ENCODE measurements at regions not wholly inside any gene's neighbourhood (a gene's known extent, or its start where the extent isn't known, plus 50 kb on each side); places are given as distances from the start of the nearest gene placed in this dataset.

DNA sequence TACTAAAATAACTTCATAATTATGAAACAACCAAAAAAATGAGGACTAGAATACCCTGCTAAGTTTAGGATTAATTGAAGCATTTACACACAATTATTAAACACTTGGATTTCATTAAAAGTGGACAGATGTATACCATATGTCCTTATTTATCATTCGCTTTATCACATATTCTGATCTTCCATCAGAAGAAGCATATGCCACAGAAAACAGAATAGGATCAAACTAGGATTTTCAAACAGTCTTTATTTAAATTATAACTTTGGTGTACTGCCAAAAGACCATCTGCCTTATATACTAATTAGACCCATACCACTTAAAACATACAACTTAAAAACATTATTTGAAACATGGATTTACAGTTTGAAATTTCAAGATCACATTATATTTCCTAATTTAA, 727.1 kb upstream of the KLHL1 start:
- Histone ChIP-seq H3K9me3 (ENCODE audit: control insufficient read depth, insufficient read depth, low read depth, low read length) (no peaks in the 10 kb centered on the region), H3K36me3 (ENCODE audit: control insufficient read depth in 2 of 2, insufficient read depth in 1 of 2, low read length in 2 of 2) (no peaks in the 10 kb centered on the region), H3K4me3 (ENCODE audit: low read depth, low read length) (no peak overlapping the region), H3K4me1 (ENCODE audit: control insufficient read depth, insufficient read depth, low read length) (no peaks in the 10 kb centered on the region), H3K27ac (ENCODE audit: extremely low read depth, low read depth, low read length) (no peak overlapping the region)
- ChIA-PET POLR2A (no interaction called here), CTCF (interaction anchor here (0.6 kb wide), 1 partner anchor 23 kb away, joined by 3 read pairs; no protein-coding TSS in a partner anchor)
- no peak for TF ChIP-seq ZNF214 (tag by site-specific recombination; IDR thresholded peaks at IDR 0.05; ENCODE audit: borderline replicate concordance)
- no peak for TF ChIP-seq ZNF660 (tag by site-specific recombination; IDR thresholded peaks at IDR 0.05)
- no peak for TF ChIP-seq ZNF324 (tag by site-specific recombination; IDR thresholded peaks at IDR 0.05)
- TF ChIP-seq ZNF223 (tag by site-specific recombination; IDR thresholded peaks at IDR 0.05) = no peak
- no peak for TF ChIP-seq ZNF184 (tag by site-specific recombination; IDR thresholded peaks at IDR 0.05)
- TF ChIP-seq FEZF1 (tag by site-specific recombination; IDR thresholded peaks at IDR 0.05) = no peak
- TF ChIP-seq, protein P1, sequence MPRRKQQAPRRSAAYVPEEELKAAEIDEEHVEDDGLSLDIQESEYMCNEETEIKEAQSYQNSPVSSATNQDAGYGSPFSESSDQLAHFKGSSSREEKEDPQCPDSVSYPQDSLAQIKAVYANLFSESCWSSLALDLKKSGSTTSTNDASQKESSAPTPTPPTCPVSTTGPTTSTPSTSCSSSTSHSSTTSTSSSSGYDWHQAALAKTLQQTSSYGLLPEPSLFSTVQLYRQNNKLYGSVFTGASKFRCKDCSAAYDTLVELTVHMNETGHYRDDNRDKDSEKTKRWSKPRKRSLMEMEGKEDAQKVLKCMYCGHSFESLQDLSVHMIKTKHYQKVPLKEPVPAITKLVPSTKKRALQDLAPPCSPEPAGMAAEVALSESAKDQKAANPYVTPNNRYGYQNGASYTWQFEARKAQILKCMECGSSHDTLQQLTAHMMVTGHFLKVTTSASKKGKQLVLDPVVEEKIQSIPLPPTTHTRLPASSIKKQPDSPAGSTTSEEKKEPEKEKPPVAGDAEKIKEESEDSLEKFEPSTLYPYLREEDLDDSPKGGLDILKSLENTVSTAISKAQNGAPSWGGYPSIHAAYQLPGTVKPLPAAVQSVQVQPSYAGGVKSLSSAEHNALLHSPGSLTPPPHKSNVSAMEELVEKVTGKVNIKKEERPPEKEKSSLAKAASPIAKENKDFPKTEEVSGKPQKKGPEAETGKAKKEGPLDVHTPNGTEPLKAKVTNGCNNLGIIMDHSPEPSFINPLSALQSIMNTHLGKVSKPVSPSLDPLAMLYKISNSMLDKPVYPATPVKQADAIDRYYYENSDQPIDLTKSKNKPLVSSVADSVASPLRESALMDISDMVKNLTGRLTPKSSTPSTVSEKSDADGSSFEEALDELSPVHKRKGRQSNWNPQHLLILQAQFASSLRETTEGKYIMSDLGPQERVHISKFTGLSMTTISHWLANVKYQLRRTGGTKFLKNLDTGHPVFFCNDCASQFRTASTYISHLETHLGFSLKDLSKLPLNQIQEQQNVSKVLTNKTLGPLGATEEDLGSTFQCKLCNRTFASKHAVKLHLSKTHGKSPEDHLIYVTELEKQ (tag by site-specific recombination; IDR thresholded peaks at IDR 0.05; ENCODE audit: borderline replicate concordance) = no peak
- TF ChIP-seq, protein P2, sequence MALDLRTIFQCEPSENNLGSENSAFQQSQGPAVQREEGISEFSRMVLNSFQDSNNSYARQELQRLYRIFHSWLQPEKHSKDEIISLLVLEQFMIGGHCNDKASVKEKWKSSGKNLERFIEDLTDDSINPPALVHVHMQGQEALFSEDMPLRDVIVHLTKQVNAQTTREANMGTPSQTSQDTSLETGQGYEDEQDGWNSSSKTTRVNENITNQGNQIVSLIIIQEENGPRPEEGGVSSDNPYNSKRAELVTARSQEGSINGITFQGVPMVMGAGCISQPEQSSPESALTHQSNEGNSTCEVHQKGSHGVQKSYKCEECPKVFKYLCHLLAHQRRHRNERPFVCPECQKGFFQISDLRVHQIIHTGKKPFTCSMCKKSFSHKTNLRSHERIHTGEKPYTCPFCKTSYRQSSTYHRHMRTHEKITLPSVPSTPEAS (tag by site-specific recombination; IDR thresholded peaks at IDR 0.05) = no peak
- no peak for TF ChIP-seq ZNF138 (tag by site-specific recombination; IDR thresholded peaks at IDR 0.05; ENCODE audit: borderline replicate concordance)
- TF ChIP-seq, protein P3, sequence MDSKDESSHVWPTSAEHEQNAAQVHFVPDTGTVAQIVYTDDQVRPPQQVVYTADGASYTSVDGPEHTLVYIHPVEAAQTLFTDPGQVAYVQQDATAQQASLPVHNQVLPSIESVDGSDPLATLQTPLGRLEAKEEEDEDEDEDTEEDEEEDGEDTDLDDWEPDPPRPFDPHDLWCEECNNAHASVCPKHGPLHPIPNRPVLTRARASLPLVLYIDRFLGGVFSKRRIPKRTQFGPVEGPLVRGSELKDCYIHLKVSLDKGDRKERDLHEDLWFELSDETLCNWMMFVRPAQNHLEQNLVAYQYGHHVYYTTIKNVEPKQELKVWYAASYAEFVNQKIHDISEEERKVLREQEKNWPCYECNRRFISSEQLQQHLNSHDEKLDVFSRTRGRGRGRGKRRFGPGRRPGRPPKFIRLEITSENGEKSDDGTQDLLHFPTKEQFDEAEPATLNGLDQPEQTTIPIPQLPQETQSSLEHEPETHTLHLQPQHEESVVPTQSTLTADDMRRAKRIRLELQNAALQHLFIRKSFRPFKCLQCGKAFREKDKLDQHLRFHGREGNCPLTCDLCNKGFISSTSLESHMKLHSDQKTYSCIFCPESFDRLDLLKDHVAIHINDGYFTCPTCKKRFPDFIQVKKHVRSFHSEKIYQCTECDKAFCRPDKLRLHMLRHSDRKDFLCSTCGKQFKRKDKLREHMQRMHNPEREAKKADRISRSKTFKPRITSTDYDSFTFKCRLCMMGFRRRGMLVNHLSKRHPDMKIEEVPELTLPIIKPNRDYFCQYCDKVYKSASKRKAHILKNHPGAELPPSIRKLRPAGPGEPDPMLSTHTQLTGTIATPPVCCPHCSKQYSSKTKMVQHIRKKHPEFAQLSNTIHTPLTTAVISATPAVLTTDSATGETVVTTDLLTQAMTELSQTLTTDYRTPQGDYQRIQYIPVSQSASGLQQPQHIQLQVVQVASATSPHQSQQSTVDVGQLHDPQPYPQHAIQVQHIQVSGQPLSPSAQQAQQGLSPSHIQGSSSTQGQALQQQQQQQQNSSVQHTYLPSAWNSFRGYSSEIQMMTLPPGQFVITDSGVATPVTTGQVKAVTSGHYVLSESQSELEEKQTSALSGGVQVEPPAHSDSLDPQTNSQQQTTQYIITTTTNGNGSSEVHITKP (tag by site-specific recombination; IDR thresholded peaks at IDR 0.05) = no peak
- no peak for TF ChIP-seq ZNF302 (tag by site-specific recombination; IDR thresholded peaks at IDR 0.05; ENCODE audit: low read depth)
- no peak for TF ChIP-seq GLIS2 (tag by site-specific recombination; IDR thresholded peaks at IDR 0.05)
- no peak for TF ChIP-seq ZNF350 (tag by site-specific recombination; IDR thresholded peaks at IDR 0.05)
- no peak for TF ChIP-seq ZNF133 (tag by site-specific recombination; IDR thresholded peaks at IDR 0.05)
- TF ChIP-seq, protein P4, sequence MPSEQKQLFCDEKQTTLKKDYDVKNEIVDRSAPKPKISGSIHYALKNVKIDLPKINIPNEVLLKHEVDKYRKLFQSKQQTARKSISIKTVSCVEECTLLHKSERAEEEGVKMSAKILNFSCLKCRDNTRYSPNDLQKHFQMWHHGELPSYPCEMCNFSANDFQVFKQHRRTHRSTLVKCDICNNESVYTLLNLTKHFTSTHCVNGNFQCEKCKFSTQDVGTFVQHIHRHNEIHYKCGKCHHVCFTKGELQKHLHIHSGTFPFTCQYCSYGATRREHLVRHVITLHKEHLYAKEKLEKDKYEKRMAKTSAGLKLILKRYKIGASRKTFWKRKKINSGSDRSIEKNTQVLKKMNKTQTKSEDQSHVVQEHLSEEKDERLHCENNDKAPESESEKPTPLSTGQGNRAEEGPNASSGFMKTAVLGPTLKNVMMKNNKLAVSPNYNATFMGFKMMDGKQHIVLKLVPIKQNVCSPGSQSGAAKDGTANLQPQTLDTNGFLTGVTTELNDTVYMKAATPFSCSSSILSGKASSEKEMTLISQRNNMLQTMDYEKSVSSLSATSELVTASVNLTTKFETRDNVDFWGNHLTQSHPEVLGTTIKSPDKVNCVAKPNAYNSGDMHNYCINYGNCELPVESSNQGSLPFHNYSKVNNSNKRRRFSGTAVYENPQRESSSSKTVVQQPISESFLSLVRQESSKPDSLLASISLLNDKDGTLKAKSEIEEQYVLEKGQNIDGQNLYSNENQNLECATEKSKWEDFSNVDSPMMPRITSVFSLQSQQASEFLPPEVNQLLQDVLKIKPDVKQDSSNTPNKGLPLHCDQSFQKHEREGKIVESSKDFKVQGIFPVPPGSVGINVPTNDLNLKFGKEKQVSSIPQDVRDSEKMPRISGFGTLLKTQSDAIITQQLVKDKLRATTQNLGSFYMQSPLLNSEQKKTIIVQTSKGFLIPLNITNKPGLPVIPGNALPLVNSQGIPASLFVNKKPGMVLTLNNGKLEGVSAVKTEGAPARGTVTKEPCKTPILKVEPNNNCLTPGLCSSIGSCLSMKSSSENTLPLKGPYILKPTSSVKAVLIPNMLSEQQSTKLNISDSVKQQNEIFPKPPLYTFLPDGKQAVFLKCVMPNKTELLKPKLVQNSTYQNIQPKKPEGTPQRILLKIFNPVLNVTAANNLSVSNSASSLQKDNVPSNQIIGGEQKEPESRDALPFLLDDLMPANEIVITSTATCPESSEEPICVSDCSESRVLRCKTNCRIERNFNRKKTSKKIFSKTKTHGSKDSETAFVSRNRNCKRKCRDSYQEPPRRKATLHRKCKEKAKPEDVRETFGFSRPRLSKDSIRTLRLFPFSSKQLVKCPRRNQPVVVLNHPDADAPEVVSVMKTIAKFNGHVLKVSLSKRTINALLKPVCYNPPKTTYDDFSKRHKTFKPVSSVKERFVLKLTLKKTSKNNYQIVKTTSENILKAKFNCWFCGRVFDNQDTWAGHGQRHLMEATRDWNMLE (tag by site-specific recombination; conservative IDR thresholded peaks at IDR 0.05; ENCODE audit: low read depth) = no peak
- no peak for TF ChIP-seq ZXDB (tag by site-specific recombination; IDR thresholded peaks at IDR 0.05)

All from HEK293 (cell line).